ENCODE measurements at regions not wholly inside any gene's neighbourhood (a gene's known extent, or its start where the extent isn't known, plus 50 kb on each side); places are given as distances from the start of the nearest gene placed in this dataset.

GRCh38 chr5:164098979-164099378, 593.6 kb downstream of the MAT2B start:
- H3K9me3 ChIP-seq (ENCODE audit: low read depth): no peaks in the 10 kb centered on the region
- TF ChIP-seq CTCF (IDR thresholded peaks at IDR 0.05; ENCODE audit: low read depth, low read length): no peak

GRCh38 chr5:164115420-164115819, 610.0 kb downstream of the MAT2B start:
- TF ChIP-seq CTCF (IDR thresholded peaks at IDR 0.05; ENCODE audit: low read depth, low read length): no peak
- H3K36me3 ChIP-seq: no peaks in the 10 kb centered on the region
- H3K27ac ChIP-seq: no peak overlapping the region
- H3K9me3 ChIP-seq (ENCODE audit: low read depth): no peaks in the 10 kb centered on the region
- DNase-seq (ENCODE audit: low read depth in 1 of 2, low spot score in 1 of 2): no peak
- H3K4me1 ChIP-seq (ENCODE audit: low read depth): no peaks in the 10 kb centered on the region
- no peak overlapping the region for H3K4me3 ChIP-seq
- H3K27me3 ChIP-seq: no peaks in the 10 kb centered on the region

More at GRCh38 chr5:164098979-164099378, 593.6 kb downstream of the MAT2B start:
- H3K4me3 ChIP-seq: no peak overlapping the region
- no peak overlapping the region for H3K27ac ChIP-seq
- no peaks in the 10 kb centered on the region for H3K36me3 ChIP-seq
- no peak for DNase-seq (ENCODE audit: low read depth in 1 of 2, low spot score in 1 of 2)
- H3K4me1 ChIP-seq (ENCODE audit: low read depth): peaks cover 4% of the 10 kb centered on the region
- H3K27me3 ChIP-seq: no peaks in the 10 kb centered on the region

GRCh38 chr5:164119806-164120447, 614.5 kb downstream of the MAT2B start:
- Histone ChIP-seq H3K9me3 (ENCODE audit: low read depth) (no peaks in the 10 kb centered on the region), H3K27me3 (no peaks in the 10 kb centered on the region), H3K4me1 (ENCODE audit: low read depth) (no peaks in the 10 kb centered on the region), H3K4me3 (no peak overlapping the region), H3K36me3 (no peaks in the 10 kb centered on the region), H3K27ac (no peak overlapping the region)
- peak in 1 of 2 donors; percentile 34 for DNase-seq (ENCODE audit: low read depth in 1 of 2, low spot score in 1 of 2)
- TF ChIP-seq CTCF (IDR thresholded peaks at IDR 0.05; ENCODE audit: low read depth, low read length): no peak

- Histone ChIP-seq H3K9me3 (ENCODE audit: low read depth) (no peaks in the 10 kb centered on the region), H3K27ac (no peak overlapping the region), H3K4me1 (ENCODE audit: low read depth) (no peaks in the 10 kb centered on the region), H3K4me3 (no peak overlapping the region), H3K36me3 (no peaks in the 10 kb centered on the region), H3K27me3 (no peaks in the 10 kb centered on the region)
- no peak for DNase-seq (ENCODE audit: low read depth in 1 of 2, low spot score in 1 of 2)
- TF ChIP-seq CTCF (IDR thresholded peaks at IDR 0.05; ENCODE audit: low read depth, low read length): no peak
These were observed 622.1 kb downstream of the MAT2B start for GRCh38 chr5:164127527-164127926.

GRCh38 chr5:164132358-164132757, 626.9 kb downstream of the MAT2B start:
- H3K36me3 ChIP-seq: no peaks in the 10 kb centered on the region
- no peak for DNase-seq (ENCODE audit: low read depth in 1 of 2, low spot score in 1 of 2)
- no peak for TF ChIP-seq CTCF (IDR thresholded peaks at IDR 0.05; ENCODE audit: low read depth, low read length)
- H3K4me3 ChIP-seq: no peak overlapping the region
- no peaks in the 10 kb centered on the region for H3K9me3 ChIP-seq (ENCODE audit: low read depth)
- no peaks in the 10 kb centered on the region for H3K4me1 ChIP-seq (ENCODE audit: low read depth)
- no peaks in the 10 kb centered on the region for H3K27me3 ChIP-seq
- H3K27ac ChIP-seq: no peak overlapping the region

Measured in cardiac muscle cell (in vitro differentiated cells and primary cell).